Stimulated activated CD4-positive, alpha-beta T cell treated with anti-CD3 and anti-CD28 coated beads, Interleukin-15, amount 100 ng/mL, for 1 hour (primary cell): ENCODE measurements at regions not wholly inside any gene's neighbourhood (a gene's known extent, or its start where the extent isn't known, plus 50 kb on each side); places are given as distances from the start of the nearest gene placed in this dataset.

ENCODE experiments used
- DNase-seq, 2 donors: peaks; one replicate each; pipeline ENCODE4 v3.0.0-alpha.2; 2020; ENCODE audit warnings: low read depth in 1 of 2, low spot score in 1 of 2

DNA sequence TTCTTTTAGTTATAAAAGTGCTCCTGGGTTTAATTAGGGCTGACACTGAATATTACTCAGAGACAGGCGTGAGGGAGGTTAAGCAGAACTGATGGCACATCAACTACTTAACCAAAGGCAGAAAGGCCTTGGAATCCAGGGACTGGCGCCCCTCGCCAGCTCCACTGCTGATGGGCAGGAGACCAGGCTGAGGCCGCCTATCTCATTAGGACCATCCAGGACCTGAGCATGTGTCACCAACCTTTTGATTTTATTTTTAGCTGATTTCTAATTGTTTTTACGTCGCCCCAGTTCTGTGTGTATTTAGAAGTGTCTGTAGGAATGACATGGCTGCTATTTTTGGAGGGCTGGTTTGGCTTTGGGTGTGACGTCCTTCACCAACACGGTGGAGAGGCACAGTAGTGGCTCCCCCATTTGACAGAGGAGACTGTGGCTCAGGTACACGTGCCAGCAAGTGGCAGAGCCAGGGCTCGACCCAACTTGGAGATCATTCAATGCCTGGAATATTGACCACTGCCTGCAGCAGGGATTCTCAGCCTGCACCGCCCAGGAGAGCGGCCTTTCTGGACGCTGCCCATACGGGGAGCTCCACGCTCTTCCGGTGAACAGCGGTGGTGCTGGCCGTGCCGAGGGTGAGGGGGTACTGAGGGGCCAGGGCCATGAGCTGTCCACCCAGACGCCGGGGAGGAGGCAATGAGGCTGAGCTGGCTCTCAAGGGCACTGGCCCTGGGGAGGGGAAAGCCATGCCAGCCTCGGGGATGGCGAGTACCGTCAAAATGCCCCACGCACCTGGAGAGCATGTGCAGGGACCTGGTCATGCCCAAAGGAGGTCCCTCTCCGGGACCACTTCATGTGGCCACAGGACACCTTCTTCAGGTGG lies 205.7 kb downstream of the ASB1 start:
- no peak for DNase-seq

GRCh38 chr2:238633426-238634328 lies 206.9 kb downstream of the ASB1 start:
- DNase-seq = no peak

DNA sequence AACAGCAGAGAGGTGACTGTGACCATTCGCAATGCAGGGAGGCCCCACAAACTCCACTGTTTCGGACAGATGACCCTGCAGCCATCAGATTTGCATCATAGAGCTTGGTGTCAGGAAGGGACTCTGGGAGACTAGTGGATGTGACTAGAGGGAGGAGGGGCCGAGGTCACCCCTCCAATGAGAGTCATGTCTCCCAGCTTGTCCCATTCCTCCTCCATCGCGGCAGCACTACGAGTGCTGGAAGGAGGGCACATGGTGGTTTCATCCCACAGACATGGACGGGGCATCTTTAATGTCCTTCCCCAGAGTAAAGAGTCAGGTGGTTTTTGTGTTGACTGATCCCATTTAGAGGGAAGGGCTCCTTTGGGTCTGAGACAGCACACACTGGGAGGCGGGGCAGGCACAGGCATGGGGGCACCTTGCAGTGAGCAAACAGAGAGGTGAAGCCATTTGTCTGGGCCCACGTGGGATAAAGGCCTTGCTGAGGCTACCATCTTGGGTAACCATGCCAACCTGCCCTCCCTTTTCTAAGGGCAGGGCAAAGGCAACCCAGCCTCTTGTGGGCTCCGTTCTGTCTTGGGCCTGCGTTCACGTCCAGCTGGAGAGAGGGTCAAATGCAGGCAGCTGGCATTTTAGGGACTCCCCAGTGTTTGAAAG lies 208.1 kb downstream of the ASB1 start:
- DNase-seq = no peak

- no peak for DNase-seq
These were observed 208.9 kb downstream of the ASB1 start for GRCh38 chr2:238635647-238636051.

DNA sequence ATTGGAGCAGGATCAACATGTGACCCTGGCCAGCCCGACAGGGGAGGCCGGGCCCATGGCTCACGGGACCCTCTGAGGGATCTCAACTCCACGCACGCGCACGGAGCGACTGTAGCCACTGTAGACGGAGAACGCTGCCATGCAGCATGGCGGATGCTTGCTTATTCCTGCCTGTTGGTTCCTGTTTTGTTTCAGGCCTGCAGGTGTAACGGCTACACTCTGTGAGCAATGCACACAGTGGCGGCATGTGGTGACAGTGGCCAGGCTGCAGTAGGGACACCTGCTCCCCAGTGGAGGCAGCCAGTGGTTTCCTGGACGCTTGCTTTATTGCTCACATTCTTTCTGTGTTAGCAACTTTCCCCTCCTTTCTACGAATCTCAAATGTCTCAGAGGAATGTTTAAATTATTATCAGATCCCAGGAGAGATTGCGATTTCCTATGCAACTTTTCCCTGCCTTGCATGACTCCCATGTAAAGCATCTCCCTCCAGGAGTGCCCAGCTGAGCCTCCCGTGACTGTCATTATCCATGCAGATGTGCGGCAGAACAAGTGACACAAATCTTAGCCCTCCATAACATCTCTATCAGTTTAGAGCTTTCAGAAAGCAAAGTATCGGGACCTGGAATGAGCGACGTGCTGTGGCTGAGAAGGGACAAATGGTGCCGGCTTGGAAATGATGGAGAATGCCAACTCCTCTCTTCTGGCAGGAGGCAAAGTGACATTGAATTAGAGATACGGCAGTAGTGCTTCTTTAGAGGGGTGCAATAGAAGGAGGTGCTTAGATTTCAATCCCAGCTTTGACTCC lies 209.7 kb downstream of the ASB1 start:
- no peak for DNase-seq

GRCh38 chr2:238638100-238638981 lies 209.5 kb upstream of the TWIST2 start:
- no peak for DNase-seq

- no peak for DNase-seq
These were observed 208.8 kb upstream of the TWIST2 start for GRCh38 chr2:238638982-238639628.

DNA sequence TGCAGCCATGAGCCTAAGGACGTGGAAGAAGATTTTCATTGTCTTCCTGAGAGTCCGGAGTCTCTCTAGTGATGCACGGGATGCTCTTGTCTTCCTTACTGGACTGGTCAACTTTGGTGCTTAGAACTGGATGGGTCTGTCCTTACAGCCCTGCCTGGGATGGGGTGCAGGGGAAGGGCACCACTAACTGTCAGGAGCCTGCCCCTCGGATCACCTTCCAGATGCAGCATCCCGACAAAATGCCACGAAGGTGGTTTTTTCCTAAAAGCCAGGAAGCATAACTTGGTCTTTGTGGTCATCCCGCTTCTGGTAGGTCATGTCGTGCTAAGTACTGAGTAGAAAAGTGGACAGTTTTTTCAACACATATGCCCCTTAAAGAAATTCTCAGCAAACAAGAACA lies 207.4 kb upstream of the TWIST2 start:
- no peak for DNase-seq

DNA sequence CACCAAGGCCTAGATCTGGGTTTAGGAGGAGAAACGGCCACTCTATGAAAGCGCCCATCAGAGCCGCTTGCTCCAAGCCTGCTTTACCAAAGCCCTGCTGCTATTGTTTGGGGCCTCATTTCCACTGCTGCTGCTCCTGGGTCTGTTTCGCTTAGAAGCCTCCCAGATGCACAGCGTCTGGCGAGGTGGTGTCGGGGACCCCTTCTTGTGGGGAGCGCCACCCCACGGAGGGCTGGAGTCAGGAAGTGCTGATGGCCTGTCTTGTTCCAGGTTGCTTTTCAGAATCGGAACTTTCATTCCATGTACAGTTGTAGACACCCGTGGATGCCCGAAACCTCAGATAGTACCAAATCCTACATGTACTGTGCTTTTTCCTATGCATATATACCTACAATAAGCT lies 204.9 kb upstream of the TWIST2 start:
- no peak for DNase-seq

DNA sequence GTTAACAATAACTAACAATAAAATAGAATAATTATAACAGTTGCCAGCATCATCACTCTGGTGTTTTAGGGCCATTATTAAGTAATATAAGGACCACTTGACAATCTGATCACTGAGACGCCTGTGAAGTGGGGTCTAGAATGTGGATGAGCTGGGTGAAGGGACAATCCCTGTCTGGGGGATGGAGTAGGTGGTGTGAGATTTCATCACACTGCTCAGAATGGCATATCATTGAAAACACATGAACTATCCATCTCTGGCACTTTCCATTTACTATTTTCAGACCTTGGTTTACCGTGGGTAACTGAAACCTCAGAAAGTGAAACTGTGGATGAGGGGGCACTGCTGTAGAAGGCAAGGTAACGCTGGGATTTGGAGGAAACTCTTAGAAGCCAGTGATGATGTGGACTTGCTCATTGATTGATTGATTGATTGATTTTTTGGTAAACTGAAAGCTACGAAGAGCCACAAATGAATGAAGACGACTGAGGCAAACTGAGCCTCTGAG lies 204.4 kb upstream of the TWIST2 start:
- DNase-seq = no peak

- DNase-seq = no peak
These were observed 203.5 kb upstream of the TWIST2 start for GRCh38 chr2:238644095-238645081.

DNA sequence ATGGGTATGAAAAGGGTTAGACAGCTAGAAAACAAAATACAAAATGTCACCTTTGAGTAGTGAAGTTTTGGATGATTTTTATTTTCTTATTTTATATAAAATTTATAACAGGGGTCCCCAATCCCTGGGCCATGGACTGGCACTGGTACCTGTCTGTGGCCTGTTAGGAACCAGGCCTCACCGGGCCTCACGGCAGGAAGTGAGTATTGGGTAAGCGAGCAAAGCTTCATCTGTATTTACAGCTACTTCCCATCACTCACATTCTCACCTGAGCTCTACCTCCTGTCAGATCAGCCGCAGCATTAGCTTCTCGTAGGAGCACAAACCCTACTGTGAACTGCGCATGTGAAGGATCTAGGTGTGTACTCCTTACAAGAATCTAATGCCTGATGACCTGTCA lies 202.8 kb upstream of the TWIST2 start:
- no peak for DNase-seq

- no peak for DNase-seq
These were observed 202.2 kb upstream of the TWIST2 start for GRCh38 chr2:238645716-238646115.

GRCh38 chr2:238646281-238646680 lies 201.6 kb upstream of the TWIST2 start:
- DNase-seq = no peak

DNA sequence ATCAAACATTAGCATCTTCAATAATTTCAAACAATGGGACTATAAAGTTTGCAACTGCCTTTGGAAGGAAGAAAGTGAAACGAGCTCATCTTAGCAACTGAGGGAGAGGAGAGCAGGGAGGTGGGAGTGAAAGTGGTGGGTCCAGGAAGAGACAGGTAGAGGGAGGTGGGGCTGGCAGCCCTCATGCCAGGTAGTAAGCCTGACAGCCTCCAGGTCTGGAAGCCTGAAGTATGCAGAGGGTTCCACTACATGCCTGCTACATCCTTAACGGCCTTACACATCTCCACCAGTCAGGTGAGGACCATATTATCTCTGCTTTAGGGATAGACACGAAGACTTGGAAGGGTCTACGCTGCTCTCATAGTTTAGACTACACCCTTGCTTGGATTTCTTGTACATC lies 201.1 kb upstream of the TWIST2 start:
- no peak for DNase-seq

DNA sequence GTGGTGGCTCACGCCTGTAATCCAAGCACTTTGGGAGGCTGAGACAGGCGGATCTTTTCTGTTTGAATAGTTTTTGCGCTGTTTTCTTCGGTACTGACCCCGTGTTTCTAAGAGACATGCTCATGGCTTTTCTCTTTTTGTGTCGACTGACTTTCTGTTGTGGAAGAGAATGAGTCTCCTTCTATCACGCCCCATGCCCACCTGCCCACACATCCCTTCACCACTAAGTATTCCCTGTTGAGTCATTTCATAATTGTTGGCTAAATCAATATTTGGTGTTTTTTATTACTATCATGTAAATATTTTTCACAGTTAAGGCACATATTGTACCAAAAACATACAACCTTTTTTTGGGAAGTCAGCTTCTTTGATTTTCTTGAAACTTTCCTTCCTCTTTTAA lies 198.8 kb upstream of the TWIST2 start:
- DNase-seq = no peak

- no peak for DNase-seq
These were observed 197.9 kb upstream of the TWIST2 start for GRCh38 chr2:238649936-238650518.

DNA sequence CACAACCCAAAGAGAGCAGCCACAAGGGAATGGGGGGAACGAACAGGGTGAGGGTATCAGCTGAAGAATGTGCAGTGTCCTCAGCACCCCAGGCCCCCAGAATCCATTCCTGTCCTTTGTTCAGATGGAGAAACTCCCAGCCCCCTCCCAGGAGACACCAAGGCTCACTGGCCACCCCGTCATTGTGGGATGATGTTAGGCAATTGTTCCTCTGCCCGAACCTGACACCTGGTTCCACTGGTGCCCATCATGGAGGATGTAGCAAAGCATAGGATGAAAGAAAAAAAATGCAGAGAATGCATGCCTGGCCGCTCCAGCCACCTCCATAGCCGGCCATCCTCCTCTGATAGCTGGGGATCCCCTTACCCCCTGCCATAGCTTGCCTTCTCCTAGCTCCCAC lies 197.3 kb upstream of the TWIST2 start:
- no peak for DNase-seq
